GM12878 (cell line): ENCODE measurements at regions not wholly inside any gene's neighbourhood (a gene's known extent, or its start where the extent isn't known, plus 50 kb on each side); places are given as distances from the start of the nearest gene placed in this dataset.
A peak's percentile ranks its signal among the peaks of the same experiment; 100 is the strongest.

Experiments
- ATAC-seq: fragments of 200-7000 bp; cut with Tn5 transposase; 3 replicates; pipeline ENCODE4 v1.9.1; 2020; ENCODE audit warnings: mild to moderate bottlenecking, moderate library complexity
- BruUV-seq: library from RNA; stranded (reverse); fragments of 400-500 nt; replicated peaks from 2 replicates; lab custom pipeline; 2021; lab: Mats Ljungman, UMichigan
- CTCF ChIA-PET: fragments of 300-600 bp; sonication (Branson Sonifier 250); formaldehyde crosslinking; extraction: SDS; loops from one replicate; lab custom pipeline; 2021; ENCODE audit warnings: inconsistent platforms; lab: Yijun Ruan, JAX
- POLR2A ChIA-PET: fragments of 350-600 bp; formaldehyde crosslinking; extraction: SDS; loops from one replicate; lab custom pipeline; 2021; ENCODE audit warnings: inconsistent platforms; lab: Charles Lee
- RAD21 ChIA-PET: fragments of 300-600 bp; sonication (Branson Sonifier 250); formaldehyde crosslinking; loops from one replicate; lab custom pipeline; 2023; ENCODE audit warnings: antibody characterized with exemption; ENCODE audit not compliant: unreplicated experiment; lab: Charles Lee
- SMC1A ChIA-PET: fragments of 300-600 bp; sonication (Branson Sonifier 250); formaldehyde crosslinking; loops from one replicate; lab custom pipeline; 2023; ENCODE audit not compliant: unreplicated experiment, uncharacterized antibody; lab: Charles Lee
- DNase-seq: peaks from one replicate; pipeline ENCODE4 v3.0.0-alpha.2; 2011; ENCODE audit warnings: low read depth, low spot score
- FAIRE-seq: peaks from 3 replicates; lab custom pipeline; 2011; peaks lifted over from hg19 to GRCh38; lab: Jason Lieb, UNC
- H2AFZ ChIP-seq: 2 replicates; pipeline ENCODE4 v1.6.0; 2011; ENCODE audit warnings: low read depth, low read length, control low read depth; ENCODE audit not compliant: control insufficient read depth
- H3K27ac ChIP-seq: 2 replicates; pipeline ENCODE4 v1.5.1; 2011; ENCODE audit warnings: control low read depth; ENCODE audit not compliant: control insufficient read depth, insufficient read depth
- H3K27me3 ChIP-seq, 2 experiments: replicated peaks in 1 of 2; 2 replicates each; pipeline versions ENCODE4 v1.6.0 to v1.6.1; 2011; ENCODE audit warnings: low read length in 1 of 2; ENCODE audit not compliant: control insufficient read depth in 2 of 2, insufficient read depth in 2 of 2
- H3K36me3 ChIP-seq, 2 experiments: 2 replicates each; pipeline ENCODE4 v1.5.1; 2011; ENCODE audit warnings: low read length in 1 of 2; ENCODE audit not compliant: control insufficient read depth in 2 of 2, insufficient read depth in 2 of 2
- H3K4me1 ChIP-seq: 2 replicates; pipeline ENCODE4 v1.6.1; 2011; ENCODE audit warnings: mild to moderate bottlenecking, low read length, moderate library complexity, mixed read lengths; ENCODE audit not compliant: control insufficient read depth, insufficient read depth
- H3K4me2 ChIP-seq: 2 replicates; pipeline ENCODE4 v1.6.0; 2011; ENCODE audit warnings: control low read depth; ENCODE audit not compliant: control insufficient read depth, insufficient read depth
- H3K4me3 ChIP-seq: fragments of 200-600 bp; sonication (generic); 2 replicates; pipeline ENCODE4 v1.5.1; 2016
- H3K79me2 ChIP-seq: 2 replicates; pipeline ENCODE4 v1.6.0; 2011; ENCODE audit warnings: low read length; ENCODE audit not compliant: control insufficient read depth, insufficient read depth
- H3K9ac ChIP-seq: 2 replicates; pipeline ENCODE4 v1.8.0; 2011; ENCODE audit warnings: low read length, control low read depth, mixed read lengths; ENCODE audit not compliant: control insufficient read depth, insufficient read depth
- H3K9me3 ChIP-seq: replicated peaks from 3 replicates; pipeline ENCODE4 v1.5.1; 2011; ENCODE audit warnings: mild to moderate bottlenecking, low read length; ENCODE audit not compliant: control insufficient read depth, insufficient read depth
- H4K20me1 ChIP-seq: 2 replicates; pipeline ENCODE4 v1.6.0; 2011; ENCODE audit not compliant: control insufficient read depth, insufficient read depth
- BMI1 ChIP-seq: fragments of 450-650 bp; IDR thresholded peaks from 2 replicates; pipeline ENCODE4 v1.6.1; 2016; ENCODE audit warnings: mild to moderate bottlenecking, moderate library complexity, borderline replicate concordance
- FOXK2 ChIP-seq: fragments of 450-650 bp; IDR thresholded peaks from 2 replicates; pipeline ENCODE4 v1.6.1; 2017; ENCODE audit warnings: mild to moderate bottlenecking, moderate library complexity
- HDAC2 ChIP-seq: fragments of 200-600 bp; sonication (generic); IDR thresholded peaks from 2 replicates; pipeline ENCODE4 v1.6.1; 2017
- MEF2A ChIP-seq: IDR thresholded peaks from 2 replicates; pipeline ENCODE4 v1.6.1; 2011; ENCODE audit warnings: low read depth, mild to moderate bottlenecking, low read length, moderate library complexity; ENCODE audit not compliant: insufficient read depth
- NFYB ChIP-seq: IDR thresholded peaks from 2 replicates; pipeline ENCODE4 v1.6.1; 2011; ENCODE audit warnings: low read depth, mild to moderate bottlenecking, low read length, improper control_type of control experiment, moderate library complexity; ENCODE audit not compliant: insufficient read depth
- PBX3 ChIP-seq: IDR thresholded peaks from 2 replicates; pipeline ENCODE4 v1.6.1; 2011; ENCODE audit warnings: mild to moderate bottlenecking, low read depth, low read length, moderate library complexity; ENCODE audit not compliant: insufficient replicate concordance
- PKNOX1 ChIP-seq: fragments of 450-650 bp; IDR thresholded peaks from 2 replicates; pipeline ENCODE4 v1.6.1; 2016; ENCODE audit warnings: mild to moderate bottlenecking
- REST ChIP-seq: IDR thresholded peaks from 2 replicates; pipeline ENCODE4 v1.6.1; 2012; ENCODE audit warnings: mild to moderate bottlenecking, low read depth, low read length
- RUNX3 ChIP-seq: IDR thresholded peaks from 2 replicates; pipeline ENCODE4 v1.6.1; 2012; ENCODE audit warnings: low read length, inconsistent platforms
- SMAD5 ChIP-seq: IDR thresholded peaks from 2 replicates; pipeline ENCODE4 v1.6.1; 2016; ENCODE audit warnings: antibody characterized with exemption, low read depth
- SUPT20H ChIP-seq: IDR thresholded peaks from 2 replicates; pipeline ENCODE4 v1.6.1; 2011; ENCODE audit warnings: low read depth, mild to moderate bottlenecking, low read length, moderate library complexity, borderline replicate concordance; ENCODE audit not compliant: control insufficient read depth
- TCF3 ChIP-seq: IDR thresholded peaks from 2 replicates; pipeline ENCODE4 v1.6.1; 2012; ENCODE audit warnings: low read depth, mild to moderate bottlenecking, low read length, borderline replicate concordance; ENCODE audit not compliant: insufficient read depth
- TCF7 ChIP-seq: IDR thresholded peaks from 2 replicates; pipeline ENCODE4 v1.6.1; 2014; ENCODE audit warnings: antibody characterized with exemption, borderline replicate concordance
- WGBS: methylation state at CpG from one replicate; pipeline ENCODE4 v1.1.6; 2016; ENCODE audit warnings: low lambda C conversion rate; ENCODE audit not compliant: insufficient replicate concordance, insufficient coverage; ENCODE audit errors: missing lambda C conversion rate; 5-methylcytosine and 5-hydroxymethylcytosine counted together
- in situ Hi-C: fragments of 300-500 bp; cut with MboI; formaldehyde crosslinking; loops from 9 replicates; pipeline ENCODE4 v1.14.3; 2018; ENCODE audit warnings: mixed read lengths
- intact Hi-C: fragments of 100-400 bp; cut with micrococcal nuclease; formaldehyde crosslinking; loops from one replicate; pipeline ENCODE4 v1.14.2; 2022; ENCODE audit not compliant: unreplicated experiment

- no peaks in the 10 kb centered on the region for H3K79me2 ChIP-seq
- no peaks in the 10 kb centered on the region for H3K27me3 ChIP-seq
- DNase-seq (no peak), ATAC-seq (no peak), FAIRE-seq (no peak)
- 36% methylated on average over 6 of the region's 6 CpGs for WGBS
- TF ChIP-seq FOXK2 = no peak
- TF ChIP-seq PKNOX1 = peak; percentile 40; the same call in 1 of the 2 replicates
- TF ChIP-seq NFYB = peak; percentile 68; the same call in 1 of the 2 replicates
- no peak for TF ChIP-seq SUPT20H
- ChIA-PET SMC1A (no interaction called here), RAD21 (no interaction called here), CTCF (no interaction called here), POLR2A (no interaction called here)
- no peak overlapping the region for H3K4me3 ChIP-seq
- no peaks in the 10 kb centered on the region for H3K9me3 ChIP-seq
- H3K4me1 ChIP-seq = no peaks in the 10 kb centered on the region
- no TSS peak for BruUV-seq
- no peaks in the 10 kb centered on the region for H3K36me3 ChIP-seq
- H3K27ac ChIP-seq = no peak overlapping the region
- H3K9ac ChIP-seq = no peak overlapping the region
- H4K20me1 ChIP-seq = no peaks in the 10 kb centered on the region
- H2AFZ ChIP-seq = no peak overlapping the region
- H3K4me2 ChIP-seq = no peak overlapping the region
- in situ Hi-C loops (no loop called here), intact Hi-C loops (no loop called here)
These were observed 517.8 kb downstream of the MN1 start for GRCh38 chr22:27283714-27284113.

- DNase-seq (no peak), ATAC-seq (no peak), FAIRE-seq (no peak)
- H3K4me3 ChIP-seq = no peak overlapping the region
- POLR2A ChIA-PET = no interaction called here
- 9% methylated on average over 7 of the region's 7 CpGs for WGBS
- CTCF ChIA-PET = no interaction called here
- H3K9ac ChIP-seq = no peak overlapping the region
- no peaks in the 10 kb centered on the region for H4K20me1 ChIP-seq
- RAD21 ChIA-PET = no interaction called here
- no peak overlapping the region for H2AFZ ChIP-seq
- H3K9me3 ChIP-seq = no peaks in the 10 kb centered on the region
- no peak overlapping the region for H3K4me2 ChIP-seq
- no peaks in the 10 kb centered on the region for H3K4me1 ChIP-seq
- intact Hi-C loops (no loop called here), in situ Hi-C loops (no loop called here)
- no peaks in the 10 kb centered on the region for H3K27me3 ChIP-seq
- H3K79me2 ChIP-seq = no peaks in the 10 kb centered on the region
- no peak overlapping the region for H3K27ac ChIP-seq
- no TSS peak for BruUV-seq
- H3K36me3 ChIP-seq = no peaks in the 10 kb centered on the region
- SMC1A ChIA-PET = no interaction called here
- TF ChIP-seq TCF7 = no peak
- TF ChIP-seq REST = no peak
- TF ChIP-seq MEF2A = no peak
- TF ChIP-seq BMI1 = no peak
- TF ChIP-seq TCF3 = no peak
- no peak for TF ChIP-seq RUNX3
- TF ChIP-seq NFYB = no peak
- TF ChIP-seq HDAC2 = no peak
- no peak for TF ChIP-seq SMAD5
- TF ChIP-seq PBX3 = no peak
These were observed 517.2 kb downstream of the MN1 start for GRCh38 chr22:27284324-27284723.
